ENCODE measurements at regions not wholly inside any gene's neighbourhood (a gene's known extent, or its start where the extent isn't known, plus 50 kb on each side); places are given as distances from the start of the nearest gene placed in this dataset.
"Not testable (repeated sequence)": the region's sequence is repeated elsewhere in the genome, so short reads cannot be mapped to it uniquely, and the experiment has no call there.

GRCh38 chr7:125090596-125090995 is 161.0 kb upstream of the POT1 start:
- DNase-seq = no peak

- DNase-seq = no peak
Observed at GRCh38 chr7:125089171-125089570, 159.5 kb upstream of the POT1 start.

GRCh38 chr7:125088555-125088954 is 158.9 kb upstream of the POT1 start:
- no peak for DNase-seq

GRCh38 chr7:125085084-125085483 is 155.5 kb upstream of the POT1 start:
- no peak for DNase-seq

GRCh38 chr7:125084196-125084595 is 154.6 kb upstream of the POT1 start:
- DNase-seq = no peak

- DNase-seq = no peak
Observed at GRCh38 chr7:125074141-125074540, 144.5 kb upstream of the POT1 start.

GRCh38 chr7:125065546-125065945 is 135.9 kb upstream of the POT1 start:
- DNase-seq = no peak

- no peak for DNase-seq
Observed at GRCh38 chr7:125065001-125065400, 135.4 kb upstream of the POT1 start.

GRCh38 chr7:125061776-125062397 is 132.3 kb upstream of the POT1 start:
- DNase-seq = no peak

- DNase-seq = not testable (repeated sequence)
Observed at GRCh38 chr7:125061083-125061745, 131.6 kb upstream of the POT1 start.

- no peak for DNase-seq
Observed at GRCh38 chr7:125059861-125060456, 130.3 kb upstream of the POT1 start.

GRCh38 chr7:125057963-125058362 is 128.3 kb upstream of the POT1 start:
- no peak for DNase-seq

GRCh38 chr7:125055376-125055775 is 125.8 kb upstream of the POT1 start:
- DNase-seq = no peak

GRCh38 chr7:125046767-125047166 is 117.1 kb upstream of the POT1 start:
- no peak for DNase-seq

GRCh38 chr7:125033506-125033905 is 103.9 kb upstream of the POT1 start:
- no peak for DNase-seq

GRCh38 chr7:125032943-125033342 is 103.3 kb upstream of the POT1 start:
- DNase-seq = no peak

- DNase-seq = no peak
Observed at GRCh38 chr7:125030756-125031387, 101.2 kb upstream of the POT1 start.

- no peak for DNase-seq
Observed at GRCh38 chr7:125025620-125026019, 96.0 kb upstream of the POT1 start.

- DNase-seq = no peak
Observed at GRCh38 chr7:125020801-125021200, 91.2 kb upstream of the POT1 start.

- DNase-seq = no peak
Observed at GRCh38 chr7:125010540-125010939, 80.9 kb upstream of the POT1 start.

- no peak for DNase-seq
Observed at GRCh38 chr7:124996778-124997177, 67.2 kb upstream of the POT1 start.

- DNase-seq = no peak
Observed at GRCh38 chr7:124992851-124993562, 63.4 kb upstream of the POT1 start.

GRCh38 chr7:124989911-124990310 is 60.3 kb upstream of the POT1 start:
- DNase-seq = no peak

Data from femur (tissue), 1 donor.